HG03175 (cell line): ENCODE measurements at regions not wholly inside any gene's neighbourhood (a gene's known extent, or its start where the extent isn't known, plus 50 kb on each side); places are given as distances from the start of the nearest gene placed in this dataset.
"Not testable (repeated sequence)": the region's sequence is repeated elsewhere in the genome, so short reads cannot be mapped to it uniquely, and the experiment has no call there.

Experiments used
- ATAC-seq: cut with Tn5 transposase; IDR thresholded peaks from one replicate; pipeline ENCODE4 v1.9.1; 2021; ENCODE audit warnings: mild to moderate bottlenecking, moderate library complexity; ENCODE audit not compliant: unreplicated experiment

DNA sequence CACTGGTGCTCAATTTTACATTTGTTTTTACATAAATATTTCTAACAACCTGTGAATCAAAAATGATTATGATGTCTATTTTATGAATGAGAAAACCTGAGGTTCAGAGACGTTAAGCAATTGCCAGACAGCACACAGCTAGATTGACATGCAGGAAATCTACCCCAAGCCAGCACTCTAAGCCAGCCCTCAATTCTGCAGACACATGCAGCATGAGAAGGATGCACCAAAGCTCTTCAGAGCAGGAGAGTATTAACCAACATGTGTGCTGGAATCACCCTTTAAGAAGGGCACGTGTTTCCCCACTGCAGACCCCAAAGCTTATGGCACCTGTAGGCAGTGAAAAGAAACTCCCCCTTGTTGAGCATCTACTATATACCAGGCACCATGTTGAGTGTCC is 126.1 kb upstream of the ARHGEF3 start:
- ATAC-seq = no peak

GRCh38 chr3:56926947-56927282 is 125.2 kb upstream of the ARHGEF3 start:
- no peak for ATAC-seq

- ATAC-seq = no peak
Observed at GRCh38 chr3:56926243-56926946, 124.6 kb upstream of the ARHGEF3 start.

DNA sequence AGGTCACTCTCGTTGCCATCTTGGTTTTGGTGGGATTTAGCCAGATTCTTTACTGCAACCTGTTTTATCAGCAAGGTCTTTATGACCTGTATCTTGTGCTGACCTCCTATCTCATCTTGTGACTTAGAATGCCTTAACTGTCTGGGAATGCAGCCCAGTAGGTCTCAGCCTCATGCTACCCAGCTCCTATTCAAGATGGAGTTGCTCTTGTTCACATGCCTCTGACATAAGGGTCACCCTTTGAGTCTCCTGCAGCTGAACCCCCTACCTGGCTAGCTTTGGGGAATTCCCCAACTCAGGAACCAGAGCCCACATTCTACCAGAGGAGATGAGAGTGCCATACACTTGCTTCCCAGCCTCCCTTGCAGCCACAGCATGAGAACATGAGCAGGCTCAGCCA is 123.0 kb upstream of the ARHGEF3 start:
- not testable (repeated sequence) for ATAC-seq

- ATAC-seq = no peak
Observed at GRCh38 chr3:56923526-56924224, 121.9 kb upstream of the ARHGEF3 start.

- ATAC-seq = no peak
Observed at GRCh38 chr3:56921573-56922453, 120.1 kb upstream of the ARHGEF3 start.

DNA sequence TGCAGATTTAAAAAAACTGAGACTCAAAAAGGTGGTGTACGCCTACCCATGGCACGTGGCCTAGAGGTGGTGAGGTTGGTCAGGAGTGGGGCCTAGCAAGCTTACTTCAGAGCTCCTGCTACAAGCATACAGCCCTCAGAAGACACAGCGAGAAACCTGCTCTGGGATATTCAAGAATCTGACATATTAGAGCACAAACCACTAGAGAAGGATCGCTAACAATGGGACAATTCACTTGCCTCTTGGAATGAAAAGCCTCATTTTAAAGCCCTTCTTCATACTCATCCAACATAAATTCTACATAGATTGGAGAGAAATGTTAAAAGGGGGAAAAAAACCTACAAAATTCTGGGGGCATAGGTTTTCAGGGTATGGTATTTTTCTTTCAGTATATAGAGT is 118.0 kb upstream of the ARHGEF3 start:
- no peak for ATAC-seq

DNA sequence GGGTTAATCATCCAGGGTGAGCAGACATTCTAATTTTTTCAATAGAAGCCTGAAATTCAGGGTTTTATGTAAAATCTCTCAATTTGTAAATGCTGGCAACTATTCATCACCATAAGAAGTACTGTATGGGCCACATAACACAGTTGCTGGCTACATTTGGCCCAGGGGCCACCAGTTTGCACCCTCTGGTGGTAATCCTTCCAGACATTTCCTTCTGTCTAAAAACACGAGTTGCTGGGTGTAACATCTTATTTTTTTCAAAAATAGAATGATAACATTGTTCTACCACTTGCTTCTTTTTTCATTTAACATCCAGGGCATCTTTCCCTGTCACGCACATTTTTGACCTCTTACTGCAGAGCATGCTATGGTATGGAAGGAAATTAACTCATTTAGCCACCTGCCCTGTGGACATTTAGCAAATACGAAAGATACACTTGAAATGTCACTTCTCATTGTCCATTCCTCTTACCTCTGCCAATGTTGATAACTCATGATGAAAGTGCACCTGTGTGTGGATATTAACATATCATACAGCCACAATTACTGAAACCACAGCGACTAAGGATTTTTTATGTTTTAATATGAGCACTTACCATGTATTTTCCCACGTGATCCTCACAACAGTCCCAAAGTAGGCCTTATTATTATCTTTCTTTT is 117.5 kb upstream of the ARHGEF3 start:
- ATAC-seq = no peak

DNA sequence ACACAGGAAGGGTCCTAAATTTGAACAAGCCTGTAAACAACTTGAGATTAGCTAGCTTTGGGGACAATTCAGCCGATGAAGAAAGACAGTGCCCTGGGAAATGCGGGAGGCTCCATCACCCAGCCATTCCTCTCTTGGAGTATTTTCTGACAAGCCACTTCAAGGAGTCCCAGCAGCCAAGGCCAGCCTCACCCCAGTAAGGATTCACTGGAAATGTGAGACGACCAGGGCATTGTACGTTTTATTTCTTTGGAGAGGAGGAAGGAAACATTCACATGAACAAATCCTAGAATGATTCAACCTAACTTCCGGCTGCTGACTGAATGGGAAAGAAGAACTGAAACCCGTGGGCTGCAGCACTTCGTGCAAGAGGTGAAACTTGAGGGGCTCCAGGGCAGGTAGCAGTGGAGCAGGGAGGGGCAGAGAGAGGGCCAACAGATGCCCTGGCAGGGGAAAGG is 116.4 kb upstream of the ARHGEF3 start:
- ATAC-seq = peak; percentile 60

DNA sequence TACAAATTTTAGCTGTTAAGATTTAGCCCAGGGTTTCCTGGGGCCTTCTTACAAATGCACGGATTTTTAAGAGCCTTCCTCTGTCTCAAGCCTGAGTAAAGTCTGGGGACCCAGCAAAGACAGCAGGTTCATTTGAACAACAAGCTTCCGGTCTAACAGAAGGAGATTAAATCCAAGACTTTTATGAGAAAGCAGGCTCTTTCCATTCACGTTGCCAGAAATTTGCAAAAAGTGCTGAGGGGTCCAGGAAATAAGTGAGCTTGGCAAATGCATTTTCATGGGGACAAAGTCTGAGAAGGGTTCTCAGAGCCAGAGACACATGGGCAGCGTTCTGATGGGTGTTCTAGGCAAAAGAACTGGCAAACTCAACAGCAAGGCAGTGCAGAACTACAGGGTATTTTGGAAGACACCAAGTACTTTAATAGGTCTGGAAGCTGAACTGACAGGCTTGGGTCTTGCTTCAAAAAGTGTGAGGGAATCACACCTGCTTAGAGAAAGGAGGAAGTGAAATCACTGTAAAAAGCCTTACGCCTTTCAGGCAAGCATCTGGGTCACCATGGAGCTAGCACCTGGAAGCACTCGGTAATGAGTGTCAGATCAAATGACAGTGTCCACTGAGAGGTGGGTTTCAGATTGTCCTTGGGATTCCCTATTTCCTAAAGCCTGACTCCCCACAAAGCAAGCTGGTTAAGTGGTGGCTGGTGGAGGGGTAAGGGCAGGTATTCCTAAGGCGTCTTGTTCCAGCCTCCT is 115.8 kb upstream of the ARHGEF3 start:
- peak; percentile 72 for ATAC-seq

- ATAC-seq = no peak
Observed at GRCh38 chr3:56916716-56917360, 115.1 kb upstream of the ARHGEF3 start.

DNA sequence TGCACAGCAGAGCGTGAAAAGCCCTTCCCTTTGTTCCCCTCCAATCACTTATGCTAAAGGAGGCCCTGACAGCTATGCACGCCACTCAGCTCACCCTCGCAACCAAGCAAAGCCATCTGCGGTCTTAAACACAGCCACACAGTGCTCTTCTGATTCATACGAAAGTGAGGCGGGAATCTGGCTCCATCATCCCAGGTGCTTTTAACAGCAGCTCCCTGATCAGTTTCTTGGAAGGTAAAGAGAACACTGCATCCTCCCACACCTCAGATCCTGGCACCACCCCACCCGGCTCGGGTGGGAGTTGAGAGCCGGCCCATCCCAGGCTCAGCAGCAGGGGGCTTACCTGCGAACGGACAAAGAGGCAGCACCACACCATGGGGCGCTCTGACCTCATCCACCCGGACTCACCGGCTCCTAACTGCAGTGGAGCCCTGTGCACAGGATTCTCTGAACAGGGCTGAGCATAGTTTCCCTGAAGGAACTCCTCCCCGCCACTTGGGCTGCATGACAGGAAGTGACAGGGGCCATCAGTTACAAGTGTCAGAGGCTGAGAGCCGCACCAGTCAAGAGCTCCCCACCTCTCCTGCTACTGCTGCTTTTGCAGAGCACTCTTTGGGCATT is 114.3 kb upstream of the ARHGEF3 start:
- ATAC-seq = peak; percentile 46

DNA sequence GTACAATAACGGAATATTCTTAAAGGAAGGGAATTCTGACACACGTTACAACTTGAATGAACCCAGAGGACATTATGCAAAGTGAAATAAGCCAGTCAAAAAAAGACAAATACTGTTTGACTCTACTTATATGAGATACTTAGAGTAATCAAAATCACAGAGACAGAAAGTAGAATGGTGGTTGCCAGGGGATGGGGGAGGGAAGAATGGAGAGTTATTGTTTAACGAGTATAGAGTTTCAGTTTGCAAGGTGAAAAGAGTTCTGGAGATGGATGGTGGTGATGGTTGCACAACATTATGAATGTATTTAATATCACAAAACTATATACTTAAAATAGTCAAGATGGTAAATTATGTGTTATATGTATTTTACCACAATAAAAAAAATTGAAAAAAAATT is 112.9 kb upstream of the ARHGEF3 start:
- no peak for ATAC-seq

DNA sequence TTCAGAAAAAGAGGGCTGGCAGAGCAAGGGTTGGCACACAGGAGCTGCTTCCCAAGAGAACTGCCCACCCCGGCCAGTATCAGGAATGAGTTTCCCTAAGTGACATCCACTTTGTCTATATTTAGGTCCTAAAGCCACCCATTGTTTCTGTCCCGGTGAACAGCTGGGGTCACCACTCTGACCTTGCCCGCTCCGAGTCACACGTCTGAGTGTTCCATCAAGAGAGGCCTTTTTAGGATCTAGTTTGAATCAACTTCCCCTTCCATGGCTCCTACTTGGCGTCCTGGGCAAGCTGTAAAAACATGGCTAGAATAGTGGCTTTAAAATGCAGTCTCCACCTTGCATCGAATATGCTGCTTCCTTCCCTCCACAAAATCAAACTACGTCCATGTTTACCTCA is 109.6 kb upstream of the ARHGEF3 start:
- ATAC-seq = no peak

- no peak for ATAC-seq
Observed at GRCh38 chr3:56909349-56909748, 107.6 kb upstream of the ARHGEF3 start.

DNA sequence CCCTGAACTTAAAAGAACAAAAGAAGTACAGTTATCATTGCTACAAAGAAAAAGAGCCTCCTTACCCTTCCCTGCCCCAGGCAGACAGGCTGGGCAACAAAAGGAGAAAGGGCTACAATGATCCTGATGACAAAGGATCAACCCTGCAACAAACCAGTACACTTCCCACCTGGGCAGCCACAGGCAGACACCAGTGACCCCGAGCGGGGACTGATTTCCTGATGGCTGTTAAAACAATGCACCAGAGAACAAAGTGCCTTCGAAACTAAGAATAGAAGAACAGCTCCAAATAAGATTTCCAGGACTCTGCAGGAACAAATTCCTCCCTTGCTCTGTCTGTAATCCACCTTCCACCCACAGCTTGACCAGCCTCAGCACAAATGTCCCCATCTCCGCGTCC is 106.3 kb upstream of the ARHGEF3 start:
- ATAC-seq = no peak

DNA sequence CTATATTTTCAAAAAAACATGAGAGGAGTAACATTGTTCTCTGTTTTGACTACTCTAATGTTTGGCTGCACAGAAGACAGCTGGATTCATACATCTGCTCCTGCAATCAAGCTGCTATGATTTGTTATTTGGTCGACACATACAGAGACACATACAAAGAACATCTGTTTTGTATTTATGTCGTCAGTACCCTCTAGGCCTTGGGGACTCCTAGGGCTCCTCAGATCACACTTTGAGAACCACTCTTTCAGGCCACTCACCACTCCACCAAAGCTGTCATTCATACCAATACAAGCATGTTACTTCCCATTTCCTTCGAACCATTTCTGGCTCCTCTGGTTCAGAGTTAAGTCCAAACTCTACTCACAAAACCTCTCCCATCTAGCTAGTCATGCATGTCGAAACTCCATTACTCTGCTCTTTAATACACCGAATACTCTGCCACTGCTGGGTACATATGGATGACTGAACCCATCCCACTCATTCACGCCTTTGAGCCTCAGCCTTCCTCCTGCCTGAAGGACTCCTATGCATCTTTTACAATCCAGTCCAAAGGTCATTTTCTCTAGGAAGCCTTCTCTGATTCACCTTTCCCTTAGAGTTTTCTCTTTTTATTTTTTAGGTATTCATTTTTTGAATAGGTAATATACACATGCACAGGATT is 102.9 kb upstream of the ARHGEF3 start:
- no peak for ATAC-seq

DNA sequence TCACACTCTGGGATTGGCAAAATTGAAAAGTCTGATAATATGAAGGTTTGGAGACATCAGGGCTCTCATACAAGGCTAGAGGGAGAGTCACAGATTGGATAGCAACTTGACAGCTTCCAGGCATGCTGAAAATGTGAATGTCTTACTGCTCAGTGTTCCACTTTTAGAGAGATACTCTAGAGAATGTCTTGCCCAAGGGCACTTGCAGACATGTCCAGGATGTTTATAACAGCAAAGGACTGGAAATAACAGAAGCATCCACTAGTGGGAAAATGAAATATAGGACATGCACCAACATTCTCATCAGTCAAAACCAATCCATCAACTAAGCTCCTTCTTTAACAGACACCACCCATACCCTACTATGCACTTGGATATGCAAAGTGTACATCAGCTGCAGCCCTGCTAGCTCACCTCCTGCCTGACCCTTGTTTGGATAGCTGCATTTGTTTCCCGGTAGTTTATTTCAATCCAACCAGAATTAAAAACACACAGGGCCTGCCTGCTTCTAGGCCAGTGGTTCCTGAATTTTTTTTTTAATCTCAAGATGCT is 101.6 kb upstream of the ARHGEF3 start:
- ATAC-seq = no peak
